ENCODE measurements at regions not wholly inside any gene's neighbourhood (a gene's known extent, or its start where the extent isn't known, plus 50 kb on each side); places are given as distances from the start of the nearest gene placed in this dataset.
A peak's percentile ranks its signal among the peaks of the same experiment; 100 is the strongest.

- TF ChIP-seq CTCF (conservative IDR thresholded peaks at IDR 0.05) = no peak
- no peak for DNase-seq (ENCODE audit: low read depth, low spot score)
- H3K4me3 Mint-ChIP-seq = no peak overlapping the region
- no peak overlapping the region for H3K27ac Mint-ChIP-seq (ENCODE audit: unreplicated experiment)
- H3K27me3 Mint-ChIP-seq (ENCODE audit: low read depth) = peaks cover 4% of the 10 kb centered on the region
- H3K36me3 Mint-ChIP-seq (ENCODE audit: low read depth) = no peaks in the 10 kb centered on the region
- no peaks in the 10 kb centered on the region for H3K9me3 Mint-ChIP-seq
- H3K4me1 Mint-ChIP-seq = no peaks in the 10 kb centered on the region
Measured at GRCh38 chr7:106170651-106171050, 58.5 kb upstream of the SYPL1 start.

GRCh38 chr7:106169821-106170610, 57.9 kb upstream of the SYPL1 start:
- no peak for DNase-seq (ENCODE audit: low read depth, low spot score)
- TF ChIP-seq CTCF (conservative IDR thresholded peaks at IDR 0.05) = no peak
- H3K27ac Mint-ChIP-seq (ENCODE audit: unreplicated experiment) = no peak overlapping the region
- H3K4me1 Mint-ChIP-seq = no peaks in the 10 kb centered on the region
- no peaks in the 10 kb centered on the region for H3K36me3 Mint-ChIP-seq (ENCODE audit: low read depth)
- no peaks in the 10 kb centered on the region for H3K27me3 Mint-ChIP-seq (ENCODE audit: low read depth)
- no peaks in the 10 kb centered on the region for H3K9me3 Mint-ChIP-seq
- no peak overlapping the region for H3K4me3 Mint-ChIP-seq

DNA sequence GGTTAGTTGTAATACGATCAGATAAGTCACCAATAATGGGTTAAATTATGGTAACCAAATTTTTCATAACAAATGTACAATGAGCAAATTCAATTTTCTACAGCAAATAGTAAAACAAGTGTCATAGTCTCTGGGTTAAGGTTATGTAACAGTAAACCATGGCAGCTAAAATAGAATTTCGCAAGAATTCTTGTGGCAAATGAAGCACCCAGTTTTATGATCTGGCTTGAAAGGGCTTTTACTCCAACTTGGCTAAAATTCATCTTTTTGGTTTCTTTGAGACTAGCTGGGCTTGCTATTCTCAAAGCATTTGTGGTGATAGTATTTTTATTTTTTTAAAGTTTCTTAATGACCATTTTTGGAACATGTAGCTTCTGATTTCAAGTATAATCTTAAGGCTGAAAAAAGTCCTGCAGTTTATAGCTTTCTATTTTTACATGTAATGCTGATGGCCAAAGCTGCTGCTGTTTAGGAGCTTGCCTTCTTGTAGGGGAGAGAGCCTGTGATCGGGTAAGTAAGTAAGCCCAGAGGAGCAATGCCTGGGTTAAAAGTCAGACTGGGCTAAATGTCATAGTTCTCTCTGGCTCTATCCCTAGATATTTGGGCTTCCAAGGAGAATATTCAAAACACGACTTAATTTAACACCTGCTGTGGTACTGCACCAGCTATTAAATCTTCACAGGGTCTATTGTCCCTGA, 55.5 kb upstream of the SYPL1 start:
- no peak overlapping the region for H3K4me3 Mint-ChIP-seq
- no peak overlapping the region for H3K27ac Mint-ChIP-seq (ENCODE audit: unreplicated experiment)
- no peaks in the 10 kb centered on the region for H3K27me3 Mint-ChIP-seq (ENCODE audit: low read depth)
- peaks cover 6% of the 10 kb centered on the region for H3K9me3 Mint-ChIP-seq
- DNase-seq (ENCODE audit: low read depth, low spot score) = no peak
- H3K36me3 Mint-ChIP-seq (ENCODE audit: low read depth) = peaks cover 3% of the 10 kb centered on the region
- no peak for TF ChIP-seq CTCF (conservative IDR thresholded peaks at IDR 0.05)
- H3K4me1 Mint-ChIP-seq = no peaks in the 10 kb centered on the region

GRCh38 chr7:106166651-106167342, 54.7 kb upstream of the SYPL1 start:
- H3K27me3 Mint-ChIP-seq (ENCODE audit: low read depth) = no peaks in the 10 kb centered on the region
- H3K4me1 Mint-ChIP-seq = no peaks in the 10 kb centered on the region
- DNase-seq (ENCODE audit: low read depth, low spot score) = peak; percentile 52
- peaks cover 3% of the 10 kb centered on the region for H3K36me3 Mint-ChIP-seq (ENCODE audit: low read depth)
- H3K9me3 Mint-ChIP-seq = peaks cover 6% of the 10 kb centered on the region
- TF ChIP-seq CTCF (conservative IDR thresholded peaks at IDR 0.05) = peak; percentile 92
- no peak overlapping the region for H3K27ac Mint-ChIP-seq (ENCODE audit: unreplicated experiment)
- no peak overlapping the region for H3K4me3 Mint-ChIP-seq

DNA sequence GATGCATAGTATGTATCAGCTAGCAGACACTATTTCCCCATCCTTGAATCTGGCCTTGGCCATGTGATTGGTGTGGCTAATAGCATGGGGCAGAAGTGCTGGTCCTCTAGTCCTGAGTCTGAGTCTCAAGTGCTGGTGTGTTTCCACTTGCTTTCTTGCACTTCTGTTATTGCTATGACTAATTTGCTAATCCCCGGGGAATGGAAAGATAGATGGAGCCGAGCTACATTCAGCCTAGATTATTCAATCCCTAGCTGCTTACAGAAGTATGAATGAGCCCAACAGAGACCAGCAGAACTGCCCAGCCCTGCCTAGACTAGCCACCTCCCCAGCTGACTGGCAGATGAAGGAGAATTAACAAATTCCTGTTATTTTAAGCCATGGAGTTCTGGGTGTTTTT, 53.2 kb upstream of the SYPL1 start:
- Mint-ChIP-seq H3K27ac (ENCODE audit: unreplicated experiment) (no peak overlapping the region), H3K36me3 (ENCODE audit: low read depth) (peaks cover 8% of the 10 kb centered on the region), H3K9me3 (peaks cover 14% of the 10 kb centered on the region), H3K4me1 (no peaks in the 10 kb centered on the region), H3K4me3 (no peak overlapping the region), H3K27me3 (ENCODE audit: low read depth) (no peaks in the 10 kb centered on the region)
- no peak for DNase-seq (ENCODE audit: low read depth, low spot score)
- TF ChIP-seq CTCF (conservative IDR thresholded peaks at IDR 0.05) = no peak
